ENCODE measurements at regions not wholly inside any gene's neighbourhood (a gene's known extent, or its start where the extent isn't known, plus 50 kb on each side); places are given as distances from the start of the nearest gene placed in this dataset.

DNA sequence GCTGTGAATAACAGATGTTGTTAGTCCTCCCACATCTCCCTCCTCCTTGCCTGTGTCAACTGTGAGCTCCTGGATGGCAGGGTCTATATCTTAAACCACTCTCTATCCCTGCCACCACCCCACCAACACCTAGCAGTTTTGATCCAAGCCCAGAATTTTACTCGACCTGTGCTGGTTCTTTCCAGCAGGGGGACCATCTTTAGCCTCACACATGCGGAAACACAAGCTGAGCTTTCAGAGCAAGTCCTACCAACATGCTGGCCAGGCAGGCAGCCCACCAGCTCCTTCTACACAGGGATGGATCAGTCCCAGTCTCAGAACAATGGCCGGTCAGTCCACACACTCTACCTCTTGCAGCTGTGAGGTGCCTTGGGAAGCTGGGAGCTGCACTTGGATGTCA, 231.5 kb downstream of the NXPE2 start:
- Mint-ChIP-seq H3K36me3 (ENCODE audit: insufficient read depth) (no peaks in the 10 kb centered on the region), H3K4me1 (ENCODE audit: low read depth in 2 of 2) (no peaks in the 10 kb centered on the region), H3K27me3 (peaks cover 6 to 11% of the 10 kb centered on the region in 2 donors), H3K9me3 (peaks cover 0 to 2% of the 10 kb centered on the region in 2 donors), H3K4me3 (no peak overlapping the region), H3K27ac (no peak overlapping the region)
- ATAC-seq (replicated peaks) = no peak
- DNase-seq = no peak

DNA sequence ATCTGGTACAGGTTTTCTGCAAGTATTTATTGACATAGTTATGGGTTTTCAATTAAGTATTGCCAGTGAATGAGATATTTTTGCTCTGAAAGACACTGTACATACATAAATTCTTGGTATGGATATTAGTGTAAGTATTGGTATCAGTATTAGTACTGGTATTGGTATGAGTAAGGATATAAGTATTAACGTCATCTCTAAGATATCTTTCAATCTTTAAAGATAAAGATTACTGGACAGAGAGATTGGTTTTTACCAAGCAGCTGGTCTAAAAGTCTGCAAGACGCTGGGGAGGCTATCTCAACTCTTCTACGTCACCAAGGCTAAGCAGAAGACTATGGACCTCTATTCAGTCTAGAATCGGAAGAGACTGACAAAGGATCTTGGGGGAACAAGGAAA, 234.5 kb downstream of the NXPE2 start:
- H3K36me3 Mint-ChIP-seq (ENCODE audit: insufficient read depth) = no peaks in the 10 kb centered on the region
- no peak for ATAC-seq (replicated peaks)

DNA sequence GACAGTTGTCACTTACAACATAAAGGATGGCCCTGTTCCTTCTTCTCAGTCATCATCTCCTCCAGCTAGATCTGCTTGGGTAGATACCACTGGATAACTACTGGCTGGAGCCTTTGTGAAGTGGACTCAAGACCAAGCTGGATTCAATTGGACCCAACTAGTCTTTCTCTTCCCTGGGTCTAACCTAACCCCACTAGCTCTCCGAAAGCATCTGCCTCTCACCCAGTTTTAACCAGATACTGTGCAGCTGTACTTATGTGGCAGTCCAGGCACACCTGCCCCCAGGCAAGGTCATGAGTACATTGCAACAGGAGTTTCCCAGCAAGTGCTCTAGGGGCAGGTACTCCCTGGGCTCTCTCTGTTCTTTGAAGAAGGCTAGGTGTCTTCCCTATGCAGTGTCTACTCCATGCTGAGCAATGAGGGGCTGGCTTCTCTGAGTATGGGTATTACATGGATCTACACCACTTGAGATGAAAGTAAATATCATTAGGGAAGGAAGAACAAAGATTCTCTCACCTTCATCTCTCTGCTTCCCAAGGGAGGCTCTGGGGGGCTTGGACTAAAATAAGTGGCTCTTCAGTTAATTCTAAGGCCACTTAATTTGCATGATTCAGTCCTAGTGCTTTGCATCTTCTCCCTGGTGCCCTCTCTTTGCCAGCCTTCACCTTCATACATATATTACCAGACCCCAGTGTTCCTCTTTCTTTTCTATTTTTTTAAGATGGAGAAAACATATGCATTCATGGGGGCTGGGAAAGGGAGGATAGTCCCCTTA, 236.1 kb downstream of the NXPE2 start:
- H3K27me3 Mint-ChIP-seq = peaks cover 6 to 10% of the 10 kb centered on the region in 2 donors
- DNase-seq (no peak), ATAC-seq (replicated peaks) (no peak)
- peaks cover 0 to 4% of the 10 kb centered on the region in 2 donors for H3K9me3 Mint-ChIP-seq
- no peak overlapping the region for H3K27ac Mint-ChIP-seq
- H3K4me3 Mint-ChIP-seq = no peak overlapping the region
- no peaks in the 10 kb centered on the region for H3K36me3 Mint-ChIP-seq (ENCODE audit: insufficient read depth)
- H3K4me1 Mint-ChIP-seq (ENCODE audit: low read depth in 2 of 2) = no peaks in the 10 kb centered on the region

More for the DNA sequence above, 234.5 kb downstream of the NXPE2 start:
- Mint-ChIP-seq H3K27me3 (peaks cover 6 to 11% of the 10 kb centered on the region in 2 donors), H3K4me1 (ENCODE audit: low read depth in 2 of 2) (no peaks in the 10 kb centered on the region), H3K27ac (no peak overlapping the region), H3K9me3 (peaks cover 0 to 2% of the 10 kb centered on the region in 2 donors), H3K4me3 (no peak overlapping the region)
- no peak for DNase-seq

DNA sequence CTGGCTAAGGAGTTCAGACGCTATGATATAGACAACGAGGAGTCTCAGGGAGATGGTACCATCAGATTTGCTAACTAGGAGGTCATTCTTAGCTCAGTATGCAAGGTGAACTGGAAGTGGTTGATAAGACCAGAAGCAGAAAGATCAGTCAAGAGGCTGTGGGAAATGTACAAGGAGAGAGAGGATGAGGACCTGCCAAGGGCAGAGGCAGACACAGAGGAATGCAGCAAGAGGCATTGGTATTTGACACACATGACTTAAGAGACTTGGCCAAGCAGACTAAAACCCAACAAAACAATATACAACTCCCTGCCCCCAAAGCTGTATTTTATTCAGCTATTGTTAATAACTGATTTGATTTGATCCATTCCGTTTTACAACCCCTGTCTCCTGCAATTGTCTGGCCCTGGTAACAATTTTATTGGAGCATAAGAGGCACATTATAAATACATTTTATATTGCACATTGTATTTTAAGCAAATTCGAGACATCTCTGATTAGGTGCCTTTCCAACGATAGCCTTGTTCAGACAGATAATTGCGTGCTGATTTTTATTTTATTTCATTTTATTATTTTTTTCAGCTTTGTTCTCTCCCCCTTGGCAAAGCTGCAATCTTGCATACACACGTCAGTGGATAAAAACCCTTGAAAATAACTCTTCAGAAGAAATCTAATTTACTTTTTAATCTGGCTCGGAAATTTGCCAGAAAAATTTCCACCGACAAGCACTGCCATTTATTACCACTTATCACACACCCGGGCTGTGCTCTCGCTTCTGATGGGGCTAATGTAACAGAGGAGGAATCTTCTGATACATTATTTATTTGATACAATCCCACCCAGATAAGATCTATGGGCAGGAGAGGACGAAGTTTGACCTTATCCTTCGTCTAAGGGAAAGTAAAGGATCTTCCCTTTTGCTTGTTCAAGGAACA, 237.8 kb downstream of the NXPE2 start:
- Mint-ChIP-seq H3K9me3 (peaks cover 0 to 4% of the 10 kb centered on the region in 2 donors), H3K27ac (no peak overlapping the region), H3K27me3 (peaks cover 0 to 10% of the 10 kb centered on the region in 2 donors), H3K36me3 (ENCODE audit: insufficient read depth) (no peaks in the 10 kb centered on the region), H3K4me1 (ENCODE audit: low read depth in 2 of 2) (no peaks in the 10 kb centered on the region), H3K4me3 (no peak overlapping the region)
- DNase-seq (no peak), ATAC-seq (replicated peaks) (no peak)

DNA sequence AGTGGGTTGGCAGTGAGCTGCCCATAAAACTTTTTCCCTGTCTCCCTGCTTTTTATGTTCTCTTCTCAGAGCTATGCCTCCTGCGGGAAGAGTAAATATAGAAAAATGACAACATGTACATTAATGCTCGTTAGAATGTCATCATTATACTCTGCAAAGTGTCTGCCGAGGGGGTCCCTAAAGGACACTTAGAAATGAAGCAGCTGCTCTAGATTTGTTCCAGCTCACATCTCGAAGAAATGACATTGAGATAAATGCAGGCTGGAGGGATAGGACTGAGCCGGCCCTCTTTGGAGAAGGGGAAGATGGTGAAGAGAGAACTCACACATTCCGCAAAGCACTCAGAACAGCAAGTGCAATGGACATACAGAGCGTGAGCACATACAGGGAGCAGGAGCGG, 240.0 kb downstream of the NXPE2 start:
- Mint-ChIP-seq H3K27me3 (peaks cover 0 to 5% of the 10 kb centered on the region in 2 donors), H3K4me1 (ENCODE audit: low read depth in 2 of 2) (no peaks in the 10 kb centered on the region), H3K9me3 (peaks cover 0 to 4% of the 10 kb centered on the region in 2 donors), H3K4me3 (no peak overlapping the region), H3K27ac (no peak overlapping the region), H3K36me3 (ENCODE audit: insufficient read depth) (no peaks in the 10 kb centered on the region)
- no peak for ATAC-seq (replicated peaks)
- no peak for DNase-seq

DNA sequence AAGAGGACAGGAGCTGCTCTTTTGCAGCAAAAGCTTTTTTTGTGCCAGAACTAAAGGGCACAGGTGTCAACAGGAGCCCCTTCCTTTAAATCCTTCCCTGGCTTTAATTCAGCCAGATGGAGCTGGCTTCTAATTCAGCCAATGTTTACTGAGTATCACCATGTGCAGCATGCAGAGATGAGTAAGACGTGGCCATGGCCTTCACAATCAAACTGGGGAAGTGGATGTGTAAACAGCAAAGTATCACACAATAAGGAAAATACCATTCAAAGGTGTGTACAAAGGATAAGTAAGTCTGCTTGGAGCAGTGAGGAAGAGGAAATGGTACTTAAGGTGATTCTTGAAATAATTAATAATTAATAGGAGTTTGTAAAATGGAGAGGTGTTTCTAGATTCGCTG, 243.4 kb downstream of the NXPE2 start:
- Mint-ChIP-seq H3K9me3 (peaks cover 0 to 2% of the 10 kb centered on the region in 2 donors), H3K27ac (no peak overlapping the region), H3K4me3 (no peak overlapping the region), H3K36me3 (ENCODE audit: insufficient read depth) (no peaks in the 10 kb centered on the region), H3K27me3 (peaks cover 0 to 5% of the 10 kb centered on the region in 2 donors), H3K4me1 (ENCODE audit: low read depth in 2 of 2) (no peaks in the 10 kb centered on the region)
- ATAC-seq (replicated peaks) (no peak), DNase-seq (no peak)

DNA sequence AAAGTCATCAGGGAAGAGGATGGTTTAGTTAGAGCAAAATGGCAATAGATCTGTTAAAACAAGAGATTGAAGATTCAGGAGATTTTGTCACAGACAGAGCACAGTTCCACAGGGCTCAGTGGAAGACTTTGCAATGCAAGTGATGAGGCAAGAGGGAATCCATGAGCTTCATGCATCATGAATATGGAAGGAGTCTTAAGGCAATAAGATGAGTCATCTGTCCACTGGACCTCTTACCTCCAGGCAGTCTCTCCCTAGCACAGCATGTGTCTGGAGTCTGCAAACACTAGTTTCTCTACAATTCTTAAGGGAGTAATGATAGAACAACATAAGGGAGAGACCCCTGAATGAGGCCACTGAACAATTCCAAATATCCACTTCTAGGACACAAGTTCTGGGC, 245.7 kb downstream of the NXPE2 start:
- Mint-ChIP-seq H3K9me3 (no peaks in the 10 kb centered on the region), H3K4me1 (ENCODE audit: low read depth in 2 of 2) (no peaks in the 10 kb centered on the region), H3K27ac (no peak overlapping the region), H3K4me3 (no peak overlapping the region), H3K36me3 (ENCODE audit: insufficient read depth) (no peaks in the 10 kb centered on the region), H3K27me3 (no peaks in the 10 kb centered on the region)
- DNase-seq (no peak), ATAC-seq (replicated peaks) (no peak)

DNA sequence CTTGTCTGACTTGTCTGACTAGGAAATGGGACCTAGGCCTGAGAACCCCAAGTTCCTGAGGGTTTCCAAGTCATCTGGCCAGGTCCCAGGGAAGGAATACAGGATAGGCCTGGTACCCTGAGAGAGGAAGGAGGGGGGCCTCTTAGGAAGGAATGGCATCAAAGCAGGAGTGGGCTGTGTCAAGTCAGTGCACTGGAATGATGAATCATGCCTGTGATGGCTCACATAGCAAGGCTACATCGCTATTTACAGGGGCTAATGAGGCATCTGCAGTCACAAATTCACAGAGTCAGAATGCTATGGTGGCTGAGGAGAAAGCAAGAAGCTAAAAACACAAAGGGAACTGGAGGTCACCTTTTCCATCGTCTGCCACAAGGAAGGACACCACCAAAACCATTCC, 247.3 kb downstream of the NXPE2 start:
- DNase-seq (no peak), ATAC-seq (replicated peaks) (no peak)
- Mint-ChIP-seq H3K27me3 (no peaks in the 10 kb centered on the region), H3K27ac (no peak overlapping the region), H3K36me3 (ENCODE audit: insufficient read depth) (no peaks in the 10 kb centered on the region), H3K4me1 (ENCODE audit: low read depth in 2 of 2) (no peaks in the 10 kb centered on the region), H3K9me3 (no peaks in the 10 kb centered on the region), H3K4me3 (no peak overlapping the region)

DNA sequence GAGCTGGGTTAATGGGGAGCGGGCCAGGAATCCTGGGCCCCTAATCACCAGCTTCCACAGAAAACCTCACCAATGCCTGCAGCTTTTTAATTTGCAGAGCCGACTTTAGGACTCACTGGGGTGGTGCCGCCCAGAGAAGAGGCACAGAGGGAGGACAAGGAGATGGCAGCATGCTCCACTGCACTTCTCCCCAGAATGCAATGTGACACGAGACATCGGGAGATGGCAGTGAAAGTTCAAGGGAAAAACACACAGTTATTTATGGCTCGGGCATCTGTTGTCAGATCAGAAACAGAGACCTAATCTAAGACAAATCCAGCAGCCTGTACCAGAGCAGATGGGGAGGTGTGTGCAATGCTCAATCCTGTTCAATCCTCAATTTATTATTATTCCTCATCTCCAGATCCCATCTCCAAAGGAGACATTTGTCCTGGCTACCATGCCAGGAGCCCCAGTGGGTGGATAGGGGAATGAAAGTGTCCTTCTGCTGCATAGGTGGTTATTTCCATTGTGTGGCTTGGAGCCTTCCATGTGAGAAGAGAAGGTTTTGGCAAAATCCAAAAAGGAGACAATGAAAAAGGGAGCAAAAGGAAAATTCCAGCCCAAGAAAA, 250.0 kb downstream of the NXPE2 start:
- no peak for DNase-seq
- H3K27ac Mint-ChIP-seq = no peak overlapping the region
- H3K4me1 Mint-ChIP-seq (ENCODE audit: low read depth in 2 of 2) = no peaks in the 10 kb centered on the region
- peaks cover 11% of the 10 kb centered on the region in 2 donors for H3K27me3 Mint-ChIP-seq
- peaks cover 0 to 3% of the 10 kb centered on the region in 2 donors for H3K9me3 Mint-ChIP-seq
- no peak overlapping the region for H3K4me3 Mint-ChIP-seq
- ATAC-seq (replicated peaks) = no peak
- H3K36me3 Mint-ChIP-seq (ENCODE audit: insufficient read depth) = no peaks in the 10 kb centered on the region

- Mint-ChIP-seq H3K27me3 (peaks cover 18 to 22% of the 10 kb centered on the region in 2 donors), H3K4me1 (ENCODE audit: low read depth in 2 of 2) (no peaks in the 10 kb centered on the region), H3K9me3 (peaks cover 0 to 3% of the 10 kb centered on the region in 2 donors), H3K4me3 (no peak overlapping the region), H3K36me3 (ENCODE audit: insufficient read depth) (no peaks in the 10 kb centered on the region), H3K27ac (no peak overlapping the region)
- ATAC-seq (replicated peaks) (no peak), DNase-seq (no peak)
These were observed 251.1 kb downstream of the NXPE2 start for GRCh38 chr11:114929351-114930000.

DNA sequence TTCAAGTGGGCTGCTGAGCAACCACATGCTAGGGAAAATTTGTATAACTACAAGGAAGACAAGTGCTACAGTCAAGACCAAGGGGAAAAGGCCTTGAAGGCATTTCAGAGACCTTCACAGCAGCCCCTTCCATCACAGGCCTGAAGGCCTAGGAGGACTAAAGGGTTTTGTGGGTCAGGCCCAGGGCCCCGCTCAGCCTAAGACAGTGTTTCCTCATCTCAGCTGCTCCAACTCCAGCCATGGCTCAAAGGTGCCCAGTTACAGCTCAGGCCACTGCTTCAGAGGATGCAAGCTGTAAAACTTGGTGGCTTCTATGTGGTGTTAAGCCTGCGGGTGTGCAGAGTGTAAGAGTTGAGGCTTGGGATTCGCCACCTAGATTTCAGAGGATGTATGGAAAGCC, 260.5 kb downstream of the NXPE2 start:
- DNase-seq (no peak), ATAC-seq (replicated peaks) (no peak)
- H3K9me3 Mint-ChIP-seq = peaks cover 0 to 9% of the 10 kb centered on the region in 2 donors
- peaks cover 21 to 29% of the 10 kb centered on the region in 2 donors for H3K27me3 Mint-ChIP-seq
- H3K4me3 Mint-ChIP-seq = no peak overlapping the region
- no peaks in the 10 kb centered on the region for H3K36me3 Mint-ChIP-seq (ENCODE audit: insufficient read depth)
- no peaks in the 10 kb centered on the region for H3K4me1 Mint-ChIP-seq (ENCODE audit: low read depth in 2 of 2)
- H3K27ac Mint-ChIP-seq = no peak overlapping the region

DNA sequence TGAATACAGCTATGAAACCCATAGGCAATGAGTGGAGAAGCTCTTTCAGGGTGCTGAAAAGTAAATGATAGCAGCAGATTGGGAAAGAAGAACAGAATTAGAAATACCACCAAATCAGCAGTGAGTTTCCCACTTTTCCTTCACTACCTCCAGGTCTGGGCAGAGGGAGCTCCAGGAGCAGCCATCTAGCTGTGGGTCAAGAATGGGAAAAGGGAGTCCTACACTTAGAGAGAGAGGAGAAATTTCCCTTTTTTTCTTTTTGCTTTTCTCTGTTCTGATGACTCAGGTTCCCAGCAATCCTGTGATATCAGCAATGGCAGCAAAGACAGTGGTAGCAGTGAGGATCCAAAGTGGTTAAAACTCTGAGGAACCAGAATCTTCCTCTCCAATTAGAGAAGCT, 263.9 kb downstream of the NXPE2 start:
- H3K4me1 Mint-ChIP-seq (ENCODE audit: low read depth in 2 of 2) = no peaks in the 10 kb centered on the region
- DNase-seq (no peak), ATAC-seq (replicated peaks) (no peak)
- H3K27ac Mint-ChIP-seq = no peak overlapping the region
- peaks cover 0 to 9% of the 10 kb centered on the region in 2 donors for H3K9me3 Mint-ChIP-seq
- H3K27me3 Mint-ChIP-seq = peaks cover 4 to 11% of the 10 kb centered on the region in 2 donors
- H3K36me3 Mint-ChIP-seq (ENCODE audit: insufficient read depth) = no peaks in the 10 kb centered on the region
- no peak overlapping the region for H3K4me3 Mint-ChIP-seq

Measured in effector memory CD8-positive, alpha-beta T cell (primary cell).